Parathyroid adenoma (tissue), 2 donors: ENCODE measurements at regions not wholly inside any gene's neighbourhood (a gene's known extent, or its start where the extent isn't known, plus 50 kb on each side); places are given as distances from the start of the nearest gene placed in this dataset.
"Not testable (repeated sequence)": the region's sequence is repeated elsewhere in the genome, so short reads cannot be mapped to it uniquely, and the experiment has no call there.

ENCODE experiments used
- H2AFZ ChIP-seq: fragments of 300-600 bp; sonication (generic); one replicate; pipeline ENCODE4 v1.7.0; 2017; ENCODE audit warnings: antibody characterized with exemption, mild to moderate bottlenecking
- H3K27ac ChIP-seq: fragments of 300-600 bp; sonication (generic); one replicate; pipeline ENCODE4 v1.7.0; 2017
- H3K27me3 ChIP-seq: fragments of 300-600 bp; sonication (generic); one replicate; pipeline ENCODE4 v1.7.0; 2017; ENCODE audit warnings: low read length; ENCODE audit not compliant: control insufficient read depth, insufficient read depth
- H3K36me3 ChIP-seq: fragments of 300-600 bp; sonication (generic); one replicate; pipeline ENCODE4 v1.7.0; 2017; ENCODE audit warnings: low read length; ENCODE audit not compliant: control insufficient read depth, insufficient read depth
- H3K4me1 ChIP-seq: fragments of 300-600 bp; sonication (generic); one replicate; pipeline ENCODE4 v1.7.0; 2017; ENCODE audit warnings: control low read depth
- H3K4me2 ChIP-seq: fragments of 300-600 bp; sonication (generic); one replicate; pipeline ENCODE4 v1.7.0; 2017; ENCODE audit warnings: low read length
- H3K4me3 ChIP-seq: fragments of 300-600 bp; sonication (generic); one replicate; pipeline ENCODE4 v1.7.0; 2017; ENCODE audit warnings: low read depth, low read length
- H3K79me2 ChIP-seq: fragments of 300-600 bp; sonication (generic); one replicate; pipeline ENCODE4 v1.7.0; 2017; ENCODE audit warnings: control low read depth
- H3K9ac ChIP-seq: fragments of 300-600 bp; sonication (generic); one replicate; pipeline ENCODE4 v1.7.0; 2017; ENCODE audit warnings: mild to moderate bottlenecking
- H3K9me3 ChIP-seq: fragments of 300-600 bp; sonication (generic); one replicate; pipeline ENCODE4 v1.7.0; 2017; ENCODE audit warnings: low read length; ENCODE audit not compliant: control insufficient read depth
- CTCF ChIP-seq: fragments of 300-600 bp; sonication (generic); IDR thresholded peaks from one replicate; pipeline ENCODE4 v1.7.0; 2017; ENCODE audit warnings: antibody characterized with exemption, mild to moderate bottlenecking
- donor health status: primary hyperparathyroidism.

GRCh38 chr5:127216898-127217675 lies 73.5 kb upstream of the MEGF10 start:
- H3K36me3 ChIP-seq, result no peaks in the 10 kb centered on the region
- H2AFZ ChIP-seq, result no peak overlapping the region
- no peaks in the 10 kb centered on the region for H3K27me3 ChIP-seq
- no peaks in the 10 kb centered on the region for H3K4me1 ChIP-seq
- TF ChIP-seq CTCF, result no peak
- H3K27ac ChIP-seq, result no peak overlapping the region
- H3K9me3 ChIP-seq, result no peaks in the 10 kb centered on the region
- H3K4me3 ChIP-seq, result no peak overlapping the region
- no peak overlapping the region for H3K9ac ChIP-seq
- H3K79me2 ChIP-seq, result no peaks in the 10 kb centered on the region
- no peak overlapping the region for H3K4me2 ChIP-seq

- H3K4me3 ChIP-seq, H3K79me2 ChIP-seq, H3K36me3 ChIP-seq, H3K4me2 ChIP-seq, H3K9me3 ChIP-seq, H3K27ac ChIP-seq, H3K27me3 ChIP-seq, H3K4me1 ChIP-seq, H3K9ac ChIP-seq, H2AFZ ChIP-seq: not testable (repeated sequence)
Observed at GRCh38 chr5:127221936-127222335, 68.7 kb upstream of the MEGF10 start.

- H3K4me2 ChIP-seq, H3K79me2 ChIP-seq, H3K9me3 ChIP-seq, H3K9ac ChIP-seq, H3K4me1 ChIP-seq, H3K36me3 ChIP-seq, H3K27ac ChIP-seq, H3K27me3 ChIP-seq, H3K4me3 ChIP-seq, H2AFZ ChIP-seq: not testable (repeated sequence)
Observed at GRCh38 chr5:127222571-127223156, 67.9 kb upstream of the MEGF10 start.

- Histone ChIP-seq H3K4me2 (no peak overlapping the region), H3K4me3 (no peak overlapping the region), H3K27me3 (no peaks in the 10 kb centered on the region), H2AFZ (no peak overlapping the region), H3K9me3 (no peaks in the 10 kb centered on the region), H3K79me2 (no peaks in the 10 kb centered on the region), H3K9ac (no peak overlapping the region), H3K4me1 (no peaks in the 10 kb centered on the region), H3K27ac (no peak overlapping the region), H3K36me3 (no peaks in the 10 kb centered on the region)
- TF ChIP-seq CTCF, result no peak
Observed at GRCh38 chr5:127223256-127223974, 67.2 kb upstream of the MEGF10 start.

- Histone ChIP-seq H3K36me3 (no peaks in the 10 kb centered on the region), H3K9ac (no peak overlapping the region), H3K27ac (no peak overlapping the region), H3K4me2 (no peak overlapping the region), H3K27me3 (no peaks in the 10 kb centered on the region), H3K9me3 (no peaks in the 10 kb centered on the region), H3K4me3 (no peak overlapping the region), H3K4me1 (peaks cover 7% of the 10 kb centered on the region), H3K79me2 (no peaks in the 10 kb centered on the region), H2AFZ (no peak overlapping the region)
- no peak for TF ChIP-seq CTCF
Observed at GRCh38 chr5:127227881-127228280, 62.7 kb upstream of the MEGF10 start.
